Psoas muscle (tissue), 7 donors: ENCODE measurements at regions not wholly inside any gene's neighbourhood (a gene's known extent, or its start where the extent isn't known, plus 50 kb on each side); places are given as distances from the start of the nearest gene placed in this dataset.

Experiments used
- ATAC-seq, 4 donors: fragments of 200-7000 bp; cut with Tn5 transposase; one replicate each; pipeline ENCODE4 v1.9.1; 2020; ENCODE audit warnings: moderate library complexity in 3 of 4, mild to moderate bottlenecking in 2 of 4
- DNase-seq, 2 donors: peaks; one replicate each; pipeline ENCODE4 v3.0.0-alpha.2; 2020
- H3K27ac ChIP-seq: fragments of 200-600 bp; one replicate; pipeline ENCODE4 v1.8.0; 2022
- H3K27me3 ChIP-seq, 3 donors: fragments of 200-600 bp in 1 of 3; one replicate each; pipeline versions ENCODE4 v1.6.1 to v1.8.0; 2013 to 2022; ENCODE audit warnings: low read length in 2 of 3, mild to moderate bottlenecking in 2 of 3, moderate library complexity in 1 of 3; ENCODE audit not compliant: insufficient read depth in 3 of 3
- H3K36me3 ChIP-seq, 2 donors: fragments of 200-600 bp in 1 of 2; one replicate each; pipeline versions ENCODE4 v1.6.1 to v1.8.0; 2013 to 2022; ENCODE audit warnings: low read depth in 1 of 2, mild to moderate bottlenecking in 1 of 2, moderate library complexity in 1 of 2; ENCODE audit not compliant: insufficient read depth in 1 of 2
- H3K4me1 ChIP-seq: fragments of 200-600 bp; one replicate; pipeline ENCODE4 v1.8.0; 2022
- H3K4me3 ChIP-seq: fragments of 200-600 bp; one replicate; pipeline ENCODE4 v1.8.0; 2022; ENCODE audit warnings: mild to moderate bottlenecking
- H3K9me3 ChIP-seq: fragments of 200-600 bp; one replicate; pipeline ENCODE4 v1.8.0; 2022
- WGBS, 3 donors: extraction: QIAGEN DNeasy Blood & Tissue Kit; methylation state at CpG; one replicate each; pipeline versions ENCODE4 v1.1.6 to v1.1.7; 2013; 5-methylcytosine and 5-hydroxymethylcytosine counted together
- intact Hi-C, 2 donors: fragments of 100-400 bp; cut with DNase I; formaldehyde crosslinking; loops; one replicate each; pipeline versions ENCODE4 v1.11.0 to v1.14.2; 2022
- TF ChIP-seq, protein P1 (sequence below): fragments of 200-600 bp; IDR thresholded peaks from one replicate; pipeline ENCODE4 v1.8.0; 2022; ENCODE audit warnings: antibody characterized with exemption
- donor health status: healthy with polysubstance abuse.
- donor health status: DM: no; HTN: no; CAD: no; lungs with moderate emphysema.
- donor health status: Bipolar disorder and iron deficiency.
- donor health status: healthy.
- donor health status: DM: yes; HTN: yes; CAD: no.
- donor health status: DM: no; HTN: no; CAD: no.
- donor health status: DM: yes; HTN: yes; CAD: no.

DNA sequence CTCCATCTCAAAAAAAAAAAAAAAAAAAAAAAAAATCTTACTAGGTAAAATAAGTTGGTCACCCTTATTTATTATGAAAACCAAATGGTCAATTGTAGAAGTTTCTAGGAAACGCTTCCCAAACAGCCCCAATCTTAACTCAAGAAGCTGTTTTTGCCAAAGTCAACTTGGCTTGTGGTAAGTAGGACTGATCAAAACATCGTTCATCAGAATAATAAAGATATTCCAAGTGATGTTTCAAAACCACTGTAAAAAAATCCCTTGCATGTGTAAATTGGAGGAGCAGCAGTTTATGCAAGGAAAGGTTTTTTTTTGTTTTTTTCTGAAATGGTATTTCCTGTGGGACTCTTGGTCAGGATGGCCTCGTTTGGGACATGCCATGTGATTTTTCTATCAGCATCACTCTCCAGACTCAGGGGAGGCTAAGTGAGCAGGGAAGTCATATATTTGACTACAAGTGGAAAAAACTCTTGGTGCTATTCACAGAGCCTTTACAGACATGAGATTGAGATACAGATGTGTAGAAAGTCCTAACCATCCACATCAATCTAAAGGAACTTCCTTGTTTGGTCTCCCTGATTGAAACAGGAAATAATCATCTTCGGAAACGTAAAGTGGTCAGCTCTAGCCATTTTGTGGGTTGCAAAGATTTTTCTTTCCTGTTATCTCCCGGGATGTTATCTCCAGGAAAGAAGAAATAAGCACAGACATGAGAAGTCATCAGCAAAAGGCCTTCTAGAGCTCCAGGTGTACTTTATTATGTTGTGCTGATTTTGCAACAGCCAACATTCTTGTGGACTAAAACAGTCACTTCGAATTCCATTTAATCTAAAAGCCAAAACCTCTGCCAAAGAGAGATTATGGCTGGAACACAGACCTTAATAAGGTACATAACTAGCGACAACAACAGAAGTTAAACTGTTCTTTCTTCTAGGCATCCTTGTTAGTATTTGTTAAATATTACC, 177.8 kb downstream of the EDN1 start:
- WGBS, 3 donors: 52 to 53% (median 52%) methylated on average over 8 of the region's 8 CpGs
- TF ChIP-seq, protein P1, sequence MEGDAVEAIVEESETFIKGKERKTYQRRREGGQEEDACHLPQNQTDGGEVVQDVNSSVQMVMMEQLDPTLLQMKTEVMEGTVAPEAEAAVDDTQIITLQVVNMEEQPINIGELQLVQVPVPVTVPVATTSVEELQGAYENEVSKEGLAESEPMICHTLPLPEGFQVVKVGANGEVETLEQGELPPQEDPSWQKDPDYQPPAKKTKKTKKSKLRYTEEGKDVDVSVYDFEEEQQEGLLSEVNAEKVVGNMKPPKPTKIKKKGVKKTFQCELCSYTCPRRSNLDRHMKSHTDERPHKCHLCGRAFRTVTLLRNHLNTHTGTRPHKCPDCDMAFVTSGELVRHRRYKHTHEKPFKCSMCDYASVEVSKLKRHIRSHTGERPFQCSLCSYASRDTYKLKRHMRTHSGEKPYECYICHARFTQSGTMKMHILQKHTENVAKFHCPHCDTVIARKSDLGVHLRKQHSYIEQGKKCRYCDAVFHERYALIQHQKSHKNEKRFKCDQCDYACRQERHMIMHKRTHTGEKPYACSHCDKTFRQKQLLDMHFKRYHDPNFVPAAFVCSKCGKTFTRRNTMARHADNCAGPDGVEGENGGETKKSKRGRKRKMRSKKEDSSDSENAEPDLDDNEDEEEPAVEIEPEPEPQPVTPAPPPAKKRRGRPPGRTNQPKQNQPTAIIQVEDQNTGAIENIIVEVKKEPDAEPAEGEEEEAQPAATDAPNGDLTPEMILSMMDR: no peak

GRCh38 chr6:12472601-12473038, 182.5 kb downstream of the EDN1 start:
- H3K4me1 ChIP-seq: no peaks in the 10 kb centered on the region
- WGBS, 3 donors: 66 to 75% (median 75%) methylated on average over 4 of the region's 4 CpGs
- no peaks in the 10 kb centered on the region for H3K36me3 ChIP-seq
- peak in 2 of 4 donors; percentile 36 to 71 for ATAC-seq
- no peak overlapping the region for H3K4me3 ChIP-seq
- intact Hi-C loops: no loop called here
- peak; percentile 64 to 68 for DNase-seq
- TF ChIP-seq, protein P1: no peak
- no peak overlapping the region for H3K27ac ChIP-seq
- H3K27me3 ChIP-seq: no peaks in the 10 kb centered on the region
- H3K9me3 ChIP-seq: no peaks in the 10 kb centered on the region

More for the DNA sequence above, 177.8 kb downstream of the EDN1 start:
- no peak for DNase-seq
- ATAC-seq: no peak
- Histone ChIP-seq H3K4me1 (no peaks in the 10 kb centered on the region), H3K36me3 (no peaks in the 10 kb centered on the region), H3K9me3 (no peaks in the 10 kb centered on the region), H3K4me3 (no peak overlapping the region), H3K27ac (no peak overlapping the region), H3K27me3 (no peaks in the 10 kb centered on the region)
- intact Hi-C loops: no loop called here

DNA sequence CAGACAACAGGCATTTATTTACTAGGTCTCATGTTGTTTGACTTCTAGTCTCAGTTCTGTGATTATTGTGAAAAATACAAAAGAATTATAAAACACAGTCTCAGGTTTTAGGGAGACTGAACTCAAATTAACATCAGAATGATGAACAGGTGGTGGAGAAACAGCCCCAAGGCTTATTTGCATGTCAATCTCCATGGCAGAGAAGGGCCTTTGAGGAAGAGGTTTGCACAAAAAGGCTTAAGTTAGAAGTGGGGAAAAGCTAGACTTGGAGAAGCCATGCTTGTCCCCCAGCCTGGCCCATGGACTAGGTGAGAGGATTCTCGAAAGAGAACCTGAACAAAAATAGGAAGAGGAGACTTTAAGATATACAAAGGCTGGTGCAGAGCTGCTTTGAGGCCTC, 183.3 kb downstream of the EDN1 start:
- H3K36me3 ChIP-seq: no peaks in the 10 kb centered on the region
- no peaks in the 10 kb centered on the region for H3K4me1 ChIP-seq
- ATAC-seq: no peak
- H3K4me3 ChIP-seq: no peak overlapping the region
- intact Hi-C loops: no loop called here
- TF ChIP-seq, protein P1: no peak
- no peak overlapping the region for H3K27ac ChIP-seq
- no peaks in the 10 kb centered on the region for H3K27me3 ChIP-seq
- 77 to 89% (median 79%) methylated on average over 1 of the region's 1 CpG for WGBS, 3 donors
- H3K9me3 ChIP-seq: no peaks in the 10 kb centered on the region
- no peak for DNase-seq

DNA sequence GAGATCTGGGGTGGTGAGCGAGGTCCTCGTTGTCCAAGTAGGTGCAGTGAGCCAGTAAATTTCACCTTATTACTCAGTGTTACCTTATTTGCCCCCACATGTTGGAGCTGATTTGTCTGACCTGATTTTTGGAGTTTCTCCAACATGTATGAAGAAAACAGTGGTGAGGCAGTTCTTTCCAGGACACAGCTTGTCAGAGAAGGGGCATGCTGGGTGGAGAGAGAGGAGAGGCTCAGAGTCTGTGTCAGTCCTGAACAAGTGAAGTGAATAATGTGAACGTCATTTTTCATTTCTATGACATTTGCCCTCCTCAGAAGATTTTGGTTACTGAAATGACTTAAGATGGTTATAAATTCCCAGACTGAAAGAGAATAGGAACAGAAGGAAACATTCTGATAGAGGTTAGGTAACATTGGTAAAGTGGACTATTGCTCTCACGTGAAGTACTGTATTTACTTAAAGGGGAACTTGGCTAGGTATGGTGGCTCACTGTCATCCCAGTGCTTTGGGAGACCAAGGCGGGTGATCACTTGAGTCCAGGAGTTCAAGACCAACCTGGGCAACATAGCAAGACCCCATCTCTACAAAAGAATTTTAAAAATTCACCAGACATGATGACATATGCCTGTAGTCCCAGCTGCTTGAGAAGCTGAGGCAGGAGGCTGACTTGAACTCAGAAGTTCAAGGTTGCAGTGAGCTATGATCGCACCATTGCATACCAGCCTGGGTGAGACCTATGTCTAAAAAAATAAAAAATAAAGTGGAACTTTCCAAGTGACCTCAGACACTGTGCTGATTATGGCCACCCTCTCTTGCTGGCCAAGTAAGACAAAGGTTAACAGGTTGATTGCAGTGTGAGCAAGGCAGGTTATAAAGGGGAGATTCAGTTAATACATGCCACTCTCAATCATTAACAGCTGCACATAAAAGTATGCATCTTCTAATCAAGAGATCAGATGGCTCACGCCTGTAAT, 184.3 kb downstream of the EDN1 start:
- WGBS, 3 donors: 81 to 84% (median 81%) methylated on average over 7 of the region's 7 CpGs
- Histone ChIP-seq H3K27ac (no peak overlapping the region), H3K4me1 (no peaks in the 10 kb centered on the region), H3K27me3 (no peaks in the 10 kb centered on the region), H3K9me3 (no peaks in the 10 kb centered on the region), H3K4me3 (no peak overlapping the region), H3K36me3 (no peaks in the 10 kb centered on the region)
- no peak for ATAC-seq
- intact Hi-C loops: no loop called here
- DNase-seq: no peak
- TF ChIP-seq, protein P1: no peak
